ENCODE measurements at regions not wholly inside any gene's neighbourhood (a gene's known extent, or its start where the extent isn't known, plus 50 kb on each side); places are given as distances from the start of the nearest gene placed in this dataset.

DNA sequence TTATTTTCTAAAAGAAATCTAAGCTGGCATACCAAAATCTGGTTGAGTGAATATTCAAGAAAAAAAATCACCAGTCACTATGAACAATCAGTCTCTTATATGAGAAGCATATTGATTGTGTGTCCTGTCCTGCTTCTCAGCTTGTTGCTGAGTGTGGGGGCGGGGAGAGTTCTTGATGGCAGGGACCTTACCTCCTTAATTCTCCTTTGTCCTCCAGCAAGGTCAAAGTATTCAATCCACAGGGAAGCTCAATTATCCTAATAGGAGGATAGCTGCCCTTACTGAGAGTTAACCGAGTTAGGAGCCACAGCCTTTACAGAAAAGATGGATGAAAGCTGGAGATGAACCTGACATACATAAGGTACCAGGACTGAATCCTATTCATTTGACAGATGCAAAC lies 154.0 kb downstream of the LY86 start:
- TF ChIP-seq CHD2 (IDR thresholded peaks at IDR 0.05; ENCODE audit: low read length, partially characterized antibody), result no peak
- no peak for TF ChIP-seq EP300 (IDR thresholded peaks at IDR 0.05; ENCODE audit: borderline replicate concordance in 1 of 2, low read depth in 1 of 2, low read length in 1 of 2)
- TF ChIP-seq, protein P1, sequence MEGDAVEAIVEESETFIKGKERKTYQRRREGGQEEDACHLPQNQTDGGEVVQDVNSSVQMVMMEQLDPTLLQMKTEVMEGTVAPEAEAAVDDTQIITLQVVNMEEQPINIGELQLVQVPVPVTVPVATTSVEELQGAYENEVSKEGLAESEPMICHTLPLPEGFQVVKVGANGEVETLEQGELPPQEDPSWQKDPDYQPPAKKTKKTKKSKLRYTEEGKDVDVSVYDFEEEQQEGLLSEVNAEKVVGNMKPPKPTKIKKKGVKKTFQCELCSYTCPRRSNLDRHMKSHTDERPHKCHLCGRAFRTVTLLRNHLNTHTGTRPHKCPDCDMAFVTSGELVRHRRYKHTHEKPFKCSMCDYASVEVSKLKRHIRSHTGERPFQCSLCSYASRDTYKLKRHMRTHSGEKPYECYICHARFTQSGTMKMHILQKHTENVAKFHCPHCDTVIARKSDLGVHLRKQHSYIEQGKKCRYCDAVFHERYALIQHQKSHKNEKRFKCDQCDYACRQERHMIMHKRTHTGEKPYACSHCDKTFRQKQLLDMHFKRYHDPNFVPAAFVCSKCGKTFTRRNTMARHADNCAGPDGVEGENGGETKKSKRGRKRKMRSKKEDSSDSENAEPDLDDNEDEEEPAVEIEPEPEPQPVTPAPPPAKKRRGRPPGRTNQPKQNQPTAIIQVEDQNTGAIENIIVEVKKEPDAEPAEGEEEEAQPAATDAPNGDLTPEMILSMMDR (IDR thresholded peaks at IDR 0.05), result no peak
- TF ChIP-seq SIN3A (IDR thresholded peaks at IDR 0.05; ENCODE audit: borderline replicate concordance, low read depth, low read length), result no peak
- TF ChIP-seq EZH2phosphoT487 (IDR thresholded peaks at IDR 0.05; ENCODE audit: borderline replicate concordance, low read depth), result no peak
- TF ChIP-seq YY1 (IDR thresholded peaks at IDR 0.05; ENCODE audit: low read depth), result no peak
- no peak for TF ChIP-seq TCF12 (IDR thresholded peaks at IDR 0.05)
- no peak for TF ChIP-seq POLR2AphosphoS5 (IDR thresholded peaks at IDR 0.05; ENCODE audit: low read depth, low read length)
- no peak for TF ChIP-seq MXI1 (IDR thresholded peaks at IDR 0.05; ENCODE audit: low read depth, low read length)

All from SK-N-SH (cell line).